Hematopoietic multipotent progenitor cell treated with erythropoietin and hydrocortisone succinate and interleukin-3 and kit ligand, for 8 days (in vitro differentiated cells): ENCODE measurements at regions not wholly inside any gene's neighbourhood (a gene's known extent, or its start where the extent isn't known, plus 50 kb on each side); places are given as distances from the start of the nearest gene placed in this dataset.
A peak's percentile ranks its signal among the peaks of the same experiment; 100 is the strongest.
"Not testable (repeated sequence)": the region's sequence is repeated elsewhere in the genome, so short reads cannot be mapped to it uniquely, and the experiment has no call there.

Experiments used
- DNase-seq: peaks from one replicate; pipeline ENCODE4 v3.0.0-alpha.2; 2015

GRCh38 chr14:101616202-101616601 is 54.9 kb downstream of the DIO3 start:
- DNase-seq: no peak

GRCh38 chr14:101619484-101619883 is 58.2 kb downstream of the DIO3 start:
- DNase-seq: no peak

- no peak for DNase-seq
These were observed 58.9 kb downstream of the DIO3 start for GRCh38 chr14:101620031-101620788.

- DNase-seq: no peak
These were observed 59.8 kb downstream of the DIO3 start for GRCh38 chr14:101620821-101621785.

- no peak for DNase-seq
These were observed 61.2 kb downstream of the DIO3 start for GRCh38 chr14:101622251-101623076.

- DNase-seq: no peak
These were observed 61.7 kb downstream of the DIO3 start for GRCh38 chr14:101623077-101623372.

GRCh38 chr14:101623685-101624444 is 62.6 kb downstream of the DIO3 start:
- DNase-seq: no peak

- no peak for DNase-seq
These were observed 63.2 kb downstream of the DIO3 start for GRCh38 chr14:101624536-101624935.

- DNase-seq: no peak
These were observed 64.2 kb downstream of the DIO3 start for GRCh38 chr14:101625336-101626097.

- no peak for DNase-seq
These were observed 65.0 kb downstream of the DIO3 start for GRCh38 chr14:101626331-101626730.

- DNase-seq: no peak
These were observed 66.6 kb downstream of the DIO3 start for GRCh38 chr14:101627915-101628262.

- peak; percentile 62 for DNase-seq
These were observed 67.2 kb downstream of the DIO3 start for GRCh38 chr14:101628471-101628966.

GRCh38 chr14:101628975-101629374 is 67.7 kb downstream of the DIO3 start:
- no peak for DNase-seq

- DNase-seq: no peak
These were observed 69.0 kb downstream of the DIO3 start for GRCh38 chr14:101630056-101630965.

GRCh38 chr14:101631199-101631598 is 69.9 kb downstream of the DIO3 start:
- no peak for DNase-seq

- not testable (repeated sequence) for DNase-seq
These were observed 70.7 kb downstream of the DIO3 start for GRCh38 chr14:101631970-101632369.

- DNase-seq: no peak
These were observed 71.2 kb downstream of the DIO3 start for GRCh38 chr14:101632520-101632919.

- DNase-seq: no peak
These were observed 72.0 kb downstream of the DIO3 start for GRCh38 chr14:101633276-101633675.

- DNase-seq: no peak
These were observed 73.0 kb downstream of the DIO3 start for GRCh38 chr14:101634202-101634849.
